ENCODE measurements at regions not wholly inside any gene's neighbourhood (a gene's known extent, or its start where the extent isn't known, plus 50 kb on each side); places are given as distances from the start of the nearest gene placed in this dataset.

- TF ChIP-seq POLR2AphosphoS5 (IDR thresholded peaks at IDR 0.05; ENCODE audit: low read depth): no peak
- TF ChIP-seq CTCF (IDR thresholded peaks at IDR 0.05; ENCODE audit: insufficient read depth, low read length): no peak
- no peak for TF ChIP-seq SPI1 (IDR thresholded peaks at IDR 0.05; ENCODE audit: borderline replicate concordance, low read depth)
- no peak for TF ChIP-seq REST (IDR thresholded peaks at IDR 0.05; ENCODE audit: insufficient replicate concordance, low read depth)
- TF ChIP-seq GABPA (IDR thresholded peaks at IDR 0.05; ENCODE audit: low read depth): no peak
These were observed 84.5 kb upstream of the RAI14 start for GRCh38 chr5:34571677-34572041.

All from HL-60 (cell line).